Stimulated activated CD4-positive, alpha-beta T cell treated with anti-CD3 and anti-CD28 coated beads, Interleukin-4, amount 100 ng/mL, for 1 hour (primary cell): ENCODE measurements at regions not wholly inside any gene's neighbourhood (a gene's known extent, or its start where the extent isn't known, plus 50 kb on each side); places are given as distances from the start of the nearest gene placed in this dataset.

Source experiments
- DNase-seq: peaks from one replicate; pipeline ENCODE4 v3.0.0-alpha.2; 2020

DNA sequence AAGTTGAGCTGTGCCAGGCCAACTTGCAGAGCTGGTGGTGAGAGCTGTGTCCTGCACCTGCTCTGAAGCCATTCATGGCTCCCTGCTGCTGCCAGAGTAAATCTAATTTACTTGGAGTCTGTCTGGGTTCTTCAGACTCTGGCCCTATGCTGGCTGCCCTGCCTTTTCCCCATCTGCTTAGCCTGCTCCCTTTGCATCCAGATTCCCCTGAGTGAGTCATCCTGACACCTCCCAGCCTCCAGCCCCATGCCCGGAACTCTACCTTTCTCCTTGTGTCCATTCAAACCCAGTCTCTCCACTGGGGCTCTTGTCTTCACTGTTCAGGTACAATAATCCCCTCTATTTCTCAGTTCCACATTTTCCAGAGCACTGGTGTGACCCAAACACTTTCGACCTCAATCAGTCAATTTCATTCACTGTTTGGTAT is 434.4 kb upstream of the ZMIZ1 start:
- DNase-seq, result no peak

DNA sequence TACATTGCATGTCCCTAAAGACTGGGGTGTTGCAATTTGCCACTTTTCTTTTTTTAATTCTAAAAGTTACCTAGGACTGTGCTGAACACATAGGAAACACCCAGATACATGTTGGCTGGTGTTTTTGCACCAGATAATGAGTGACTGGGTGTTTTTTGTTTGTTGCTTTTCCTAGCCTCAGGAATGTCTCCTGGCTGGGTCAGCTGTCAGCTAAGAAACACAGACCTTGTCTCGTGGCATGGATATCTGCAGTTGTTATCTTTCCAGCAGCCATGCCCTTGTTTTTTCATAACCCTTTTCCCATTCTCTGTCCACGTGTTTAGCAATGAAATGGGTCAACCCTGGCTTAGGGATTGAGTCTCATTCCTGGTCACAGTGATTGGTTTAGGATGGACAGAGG is 433.9 kb upstream of the ZMIZ1 start:
- no peak for DNase-seq

DNA sequence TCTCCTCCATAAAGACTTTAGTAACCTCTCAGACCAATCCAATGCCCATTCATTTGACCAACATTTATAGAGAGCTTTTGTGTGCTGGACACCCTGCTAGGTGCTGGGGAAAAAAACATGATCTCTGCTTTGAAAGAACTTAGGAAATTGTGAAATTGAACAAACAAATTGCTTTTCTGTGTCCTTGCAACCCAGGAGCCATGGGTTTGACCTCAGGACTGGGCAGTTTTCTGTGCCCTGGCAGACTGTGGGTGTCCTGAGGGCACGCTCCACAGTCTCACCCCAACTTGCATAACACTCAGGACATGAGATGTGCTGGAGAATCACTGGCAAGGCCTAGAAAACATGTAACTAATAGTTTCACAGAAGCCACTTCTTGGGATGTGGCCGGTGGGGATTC is 429.1 kb upstream of the ZMIZ1 start:
- no peak for DNase-seq

DNA sequence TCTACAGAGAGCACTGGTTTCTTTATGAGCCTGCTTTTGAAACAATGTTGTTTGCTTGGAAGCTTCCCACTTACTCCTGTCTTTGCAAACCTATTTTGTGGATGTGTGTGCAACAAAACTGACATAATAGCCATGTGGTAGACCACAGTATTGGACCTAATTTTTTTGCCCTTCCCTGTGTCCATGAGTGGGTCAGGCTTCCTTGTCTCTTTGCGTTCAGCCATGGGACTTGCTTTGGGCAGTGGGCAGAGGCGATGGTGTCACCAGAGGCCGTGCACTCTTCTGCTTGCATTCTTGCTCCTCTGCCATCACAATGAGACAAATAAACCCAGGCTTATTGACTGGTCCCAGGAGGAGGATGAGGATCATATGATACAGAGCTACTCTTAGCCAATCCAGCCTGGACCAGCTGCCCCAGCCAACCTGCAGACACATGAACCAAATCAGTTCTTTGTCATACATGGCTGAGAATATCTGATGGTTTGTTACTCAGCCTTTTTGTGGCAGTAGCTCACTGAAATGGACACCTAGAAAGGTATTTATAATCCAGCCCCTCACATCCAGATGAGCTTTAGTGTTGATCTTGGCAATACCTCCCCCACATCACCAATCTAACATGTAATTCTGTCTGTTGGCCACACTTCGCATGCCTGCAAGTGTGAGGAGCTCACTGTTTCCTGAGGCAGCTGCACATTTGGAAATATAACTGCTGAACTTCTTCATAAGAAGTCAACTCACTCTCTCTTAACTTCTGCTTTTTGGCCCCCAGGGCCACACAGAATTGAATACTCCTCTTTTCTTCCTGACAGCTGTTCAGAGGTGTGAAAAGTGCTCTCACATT is 427.8 kb upstream of the ZMIZ1 start:
- no peak for DNase-seq

DNA sequence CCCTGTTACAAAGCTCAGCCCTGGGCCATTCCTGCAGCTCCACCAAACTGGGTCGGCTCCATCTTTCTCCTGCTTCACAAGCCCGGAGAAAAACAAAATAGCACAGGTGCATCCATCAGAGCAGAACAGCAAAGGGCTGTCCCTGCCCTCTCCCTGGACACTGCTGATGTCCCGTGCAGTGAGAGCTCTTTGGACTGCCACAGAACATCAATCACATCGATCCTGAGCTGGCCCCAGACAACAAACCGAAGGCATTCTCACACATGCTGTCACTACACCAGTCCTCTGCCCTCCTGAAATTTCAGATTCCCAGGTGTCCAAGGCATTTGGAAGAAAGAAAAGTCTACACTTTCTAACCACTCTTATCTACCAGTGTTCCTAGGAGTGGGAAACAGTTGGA is 427.1 kb upstream of the ZMIZ1 start:
- no peak for DNase-seq

DNA sequence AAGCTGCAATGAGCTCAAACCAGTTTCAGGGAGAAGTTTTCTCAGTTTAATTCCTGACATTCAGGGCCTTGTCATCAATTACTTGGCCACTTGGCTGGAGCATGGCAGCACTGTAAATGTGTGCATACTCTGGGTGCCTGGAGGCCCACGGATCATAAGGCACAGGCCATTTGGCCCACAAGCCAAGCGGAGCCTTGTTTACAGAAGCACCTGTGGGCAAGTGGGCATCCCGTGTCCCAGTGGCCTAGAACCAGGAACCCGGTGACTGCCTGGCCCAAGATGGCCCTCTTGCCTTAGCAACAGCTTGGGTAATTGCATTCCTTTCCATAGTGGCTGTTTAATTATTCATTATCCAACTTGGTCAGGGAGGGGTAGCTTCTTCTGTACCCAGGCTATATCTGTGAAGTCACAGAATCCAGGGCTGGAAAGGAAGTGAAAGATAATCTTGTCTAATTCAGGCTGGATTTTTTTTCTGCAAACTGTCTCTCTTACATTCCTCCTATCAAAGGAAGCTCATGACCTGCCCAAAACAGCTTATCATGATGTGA is 426.4 kb upstream of the ZMIZ1 start:
- DNase-seq, result no peak

DNA sequence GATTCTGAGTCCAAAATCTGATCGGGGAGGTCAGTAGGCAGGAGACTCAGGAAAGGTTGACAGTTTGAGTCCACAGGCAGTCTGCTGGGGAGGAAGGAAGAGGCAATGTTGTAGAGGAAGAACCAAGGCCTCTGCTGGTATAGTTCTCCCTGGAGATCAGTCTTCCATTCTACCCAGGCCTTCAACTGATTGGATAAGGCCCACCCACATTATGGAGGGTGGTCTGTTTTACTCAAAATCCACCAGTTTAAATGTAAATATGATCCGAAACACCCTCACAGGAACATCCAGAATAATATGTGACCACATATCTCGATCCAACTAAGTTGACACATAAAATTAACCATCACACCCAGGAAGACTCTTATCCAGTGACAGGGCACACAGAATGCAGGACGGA is 425.3 kb upstream of the ZMIZ1 start:
- no peak for DNase-seq

DNA sequence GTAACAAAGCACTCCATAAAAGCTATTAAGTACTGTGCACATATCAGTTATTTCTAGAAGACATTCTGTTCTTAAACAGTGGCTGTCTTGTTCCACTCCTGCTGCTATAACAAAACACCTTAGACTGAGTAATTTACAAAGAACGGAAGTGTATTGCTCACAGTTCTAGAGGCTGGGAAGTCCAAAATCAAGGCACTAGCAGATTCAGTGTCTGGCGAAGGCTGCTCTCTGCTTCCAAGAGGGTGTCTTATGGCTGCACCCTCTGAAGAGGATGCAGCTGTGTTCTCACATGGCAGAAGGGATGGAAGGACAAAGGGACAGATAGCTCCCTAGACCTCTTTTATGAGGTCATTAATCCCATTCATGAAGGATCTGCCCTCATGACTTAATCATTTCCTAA is 424.2 kb upstream of the ZMIZ1 start:
- DNase-seq, result no peak

DNA sequence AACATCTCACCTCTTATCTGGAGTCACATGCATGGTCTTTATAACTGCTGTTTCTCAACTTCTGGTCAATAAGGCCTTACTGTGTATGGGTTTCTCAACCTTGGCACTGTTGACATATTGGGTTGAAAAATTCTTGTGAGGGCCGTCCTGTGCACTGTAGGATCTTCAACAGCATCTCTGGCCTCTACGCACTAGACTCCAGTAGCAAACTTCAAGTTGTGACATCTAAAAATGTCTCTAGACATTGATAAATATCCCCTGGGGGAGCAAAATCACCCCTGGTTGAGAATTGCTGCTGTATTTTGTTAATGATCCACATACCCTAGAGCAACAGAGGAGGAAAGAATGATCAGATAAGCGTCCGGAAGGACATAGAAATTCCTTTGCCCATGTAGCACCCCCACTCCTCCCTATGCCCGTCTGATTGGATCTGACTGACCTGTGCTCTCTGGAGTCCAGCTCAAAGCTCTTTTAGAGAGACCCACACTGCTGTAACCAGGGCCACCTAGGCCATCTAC is 423.5 kb upstream of the ZMIZ1 start:
- DNase-seq, result no peak

DNA sequence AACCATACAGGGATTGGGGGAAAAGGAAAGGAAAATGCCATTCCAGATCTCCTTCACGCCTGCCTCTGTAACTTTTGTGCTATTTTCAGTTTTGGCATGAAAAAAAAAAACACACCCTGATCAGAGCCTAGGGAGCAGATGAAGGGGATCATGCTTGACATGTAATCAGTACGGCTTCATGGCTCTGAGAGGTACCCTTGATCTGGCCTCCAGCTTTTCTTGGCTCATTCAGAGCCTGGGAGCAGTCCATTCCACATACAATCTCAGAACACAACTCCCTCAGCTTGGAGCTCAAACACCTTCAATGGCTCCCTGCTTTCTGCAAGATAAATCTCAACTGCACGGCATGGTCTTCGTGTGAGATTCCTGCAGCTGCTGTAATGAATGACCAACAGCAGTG is 422.8 kb upstream of the ZMIZ1 start:
- DNase-seq, result no peak

DNA sequence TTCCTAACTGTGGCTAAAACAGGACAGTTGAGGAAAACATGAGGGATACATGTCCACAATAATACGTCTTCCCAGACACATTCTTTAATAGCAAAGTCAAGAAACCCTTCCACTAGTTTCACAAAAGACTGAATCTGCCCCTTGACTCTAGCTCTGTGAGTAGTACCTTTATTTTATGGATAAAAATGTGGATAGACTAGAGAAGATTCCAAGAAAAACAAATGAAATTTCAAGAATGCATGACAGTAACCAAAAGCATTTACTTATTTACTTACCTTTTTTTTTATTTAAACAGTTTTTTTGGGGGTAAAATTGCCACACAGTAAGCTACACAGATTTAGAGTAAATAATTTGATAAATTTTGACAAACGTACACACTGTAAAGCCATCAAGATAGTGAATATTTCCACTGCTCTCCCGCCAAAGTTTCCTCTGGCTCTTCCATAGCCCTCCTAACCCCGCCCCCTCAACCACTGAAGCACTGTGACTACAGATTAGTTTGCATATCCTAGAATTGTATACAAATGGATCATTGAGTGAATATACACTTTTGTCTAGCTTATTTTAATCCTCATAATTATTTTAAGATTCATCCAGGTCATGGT is 420.4 kb upstream of the ZMIZ1 start:
- DNase-seq, result no peak

DNA sequence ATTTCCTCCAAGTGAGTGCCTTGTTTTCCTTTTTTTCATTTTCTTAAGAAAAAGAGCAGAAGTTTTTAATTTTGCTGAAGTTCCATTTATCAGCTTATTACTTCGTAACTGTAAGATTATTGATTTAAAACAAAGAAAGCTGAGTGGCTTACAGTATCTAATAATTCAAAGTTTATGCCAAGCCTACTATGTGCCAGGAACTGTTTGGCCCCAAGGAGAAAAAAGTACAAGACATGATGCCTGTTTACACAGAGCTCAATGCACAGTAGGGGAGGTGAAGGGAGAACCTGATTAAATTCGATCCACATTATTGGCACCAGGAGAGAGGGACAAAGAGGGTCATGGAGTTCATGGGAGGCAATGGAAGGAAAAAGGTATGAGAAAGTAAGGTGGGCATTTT is 419.3 kb upstream of the ZMIZ1 start:
- DNase-seq, result no peak

DNA sequence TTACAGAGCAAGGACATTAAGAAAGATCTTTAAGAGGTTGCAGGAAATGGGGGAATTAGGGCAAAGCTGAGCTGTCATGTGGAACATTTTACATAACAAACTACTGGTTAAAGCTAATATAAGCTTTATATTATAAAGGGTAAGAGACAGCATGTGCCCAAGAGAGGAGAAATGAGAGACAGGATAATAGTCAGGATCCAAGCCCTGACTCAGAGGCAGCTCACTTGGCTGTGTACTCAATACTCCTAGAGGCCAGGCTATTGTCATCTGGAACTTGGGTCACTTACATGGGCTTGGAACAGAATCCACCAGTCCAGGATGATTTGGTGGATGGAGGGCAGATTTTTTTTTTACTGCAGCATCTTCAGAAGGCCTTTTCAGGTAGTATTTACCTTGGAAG is 418.6 kb upstream of the ZMIZ1 start:
- DNase-seq, result no peak

DNA sequence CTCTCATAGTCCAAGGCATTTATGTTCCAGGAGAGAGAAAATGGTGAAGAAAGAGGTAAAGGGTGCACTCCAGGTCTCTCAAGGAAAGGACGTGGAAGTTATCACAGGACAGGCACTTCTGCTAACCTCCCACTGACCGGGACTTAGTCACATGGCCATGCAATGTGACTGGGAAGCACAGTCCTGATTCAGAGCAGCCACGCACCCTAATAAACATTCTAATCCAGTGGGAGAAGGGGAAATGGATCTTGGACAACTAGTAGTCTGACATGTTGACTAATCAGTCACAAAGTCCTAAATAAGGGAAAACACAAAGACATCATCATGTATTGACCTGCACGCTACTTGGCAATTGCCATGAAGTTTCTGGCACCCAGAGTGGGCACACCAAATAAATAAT is 417.5 kb upstream of the ZMIZ1 start:
- no peak for DNase-seq

DNA sequence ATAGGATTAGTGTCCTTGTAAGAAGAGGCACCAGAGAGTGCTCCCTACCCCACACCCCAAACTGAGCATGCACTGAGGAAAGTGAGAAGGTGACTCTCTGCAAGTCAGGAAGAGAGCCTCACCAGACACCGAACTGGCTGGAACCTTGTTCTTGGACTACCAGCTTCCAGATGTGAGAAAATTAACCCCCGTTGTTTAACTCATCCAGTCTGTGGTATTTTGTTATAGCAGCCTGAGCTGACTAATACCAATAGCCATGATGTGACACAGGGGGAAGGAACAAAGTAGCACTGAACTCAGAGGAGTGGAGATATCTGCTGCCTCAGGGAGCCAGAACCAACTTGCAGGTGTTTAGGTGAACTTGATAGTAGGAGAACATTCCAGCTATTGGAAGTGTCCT is 415.2 kb upstream of the ZMIZ1 start:
- no peak for DNase-seq

DNA sequence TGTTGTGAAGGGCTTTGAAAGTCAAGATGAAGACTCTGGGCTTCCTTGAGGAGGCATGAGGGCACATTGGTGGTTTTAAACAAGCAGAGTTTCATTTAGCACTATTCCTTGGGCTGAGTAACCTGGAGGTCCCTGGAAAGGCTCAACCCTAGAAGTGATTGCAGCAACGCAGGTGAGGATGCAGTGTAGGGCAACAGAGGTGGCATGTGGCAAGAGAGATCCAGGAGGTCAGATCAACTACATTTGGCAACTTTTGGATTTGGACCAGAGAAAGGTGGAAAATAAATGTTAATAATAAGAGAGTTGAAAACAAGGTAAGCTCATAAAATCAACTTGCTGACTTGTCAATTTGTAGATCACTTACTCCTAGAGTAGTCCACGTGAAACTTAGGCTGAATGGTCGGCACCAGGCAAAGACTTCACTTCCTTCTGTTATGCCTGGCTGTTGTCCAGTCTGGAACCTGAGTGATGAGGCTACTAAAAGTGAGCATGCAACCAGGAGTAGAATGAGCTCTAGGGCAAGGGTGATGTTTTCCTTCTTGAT is 414.6 kb upstream of the ZMIZ1 start:
- no peak for DNase-seq

DNA sequence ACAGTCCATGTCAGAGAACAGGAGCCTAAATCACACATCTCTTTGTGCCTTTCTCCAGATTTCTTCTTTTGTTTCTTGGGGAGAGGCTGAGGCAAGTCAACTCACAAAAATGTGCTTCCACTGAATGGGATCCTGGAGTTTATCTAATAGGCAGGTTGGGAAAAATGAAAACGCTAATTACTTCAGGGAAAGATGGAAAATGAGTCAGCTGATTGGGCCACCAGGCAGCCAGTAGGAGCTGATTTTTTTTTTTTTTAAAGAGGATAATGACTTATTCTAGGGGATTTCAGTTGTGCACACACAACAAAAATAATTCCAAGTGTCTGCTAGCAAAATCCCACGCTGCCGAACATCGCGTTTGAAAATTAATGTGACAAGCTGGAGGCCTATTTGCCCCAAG is 412.8 kb upstream of the ZMIZ1 start:
- DNase-seq, result no peak

DNA sequence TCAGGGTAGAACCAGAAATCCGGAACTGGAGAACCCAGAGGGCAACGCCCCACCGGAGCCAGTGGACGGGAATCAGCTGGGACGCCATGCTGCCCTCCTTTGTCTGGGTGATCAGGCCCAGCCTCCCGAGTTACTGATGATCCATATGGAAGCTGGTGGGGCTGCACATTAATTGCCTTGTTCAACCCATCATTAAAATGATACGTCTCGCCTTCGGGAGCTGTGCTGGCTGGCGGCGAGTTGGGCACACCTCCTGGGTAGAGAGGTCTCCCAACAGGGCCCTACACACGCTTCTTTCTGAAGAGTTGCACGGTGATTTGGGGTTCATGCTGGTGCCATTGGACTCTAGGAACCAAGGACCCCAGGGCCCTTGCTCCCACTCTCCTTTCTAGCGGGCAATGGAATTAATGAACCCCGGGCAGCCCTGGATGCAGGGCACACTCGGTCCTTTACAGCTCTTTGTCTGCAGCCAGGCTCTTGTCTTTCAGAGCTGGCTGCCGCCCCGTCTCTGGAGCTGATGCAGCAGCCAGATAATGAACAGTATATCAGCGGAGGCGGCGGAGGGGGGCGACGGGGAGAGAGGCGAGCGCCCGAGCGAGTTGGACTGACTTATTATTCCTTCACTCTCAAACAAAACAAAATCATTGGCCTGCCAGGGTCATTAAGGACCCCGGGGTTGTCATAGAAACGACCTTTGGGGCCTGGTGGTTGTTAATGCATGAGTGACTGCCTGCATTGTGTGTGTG is 412.2 kb upstream of the ZMIZ1 start:
- DNase-seq, result no peak

DNA sequence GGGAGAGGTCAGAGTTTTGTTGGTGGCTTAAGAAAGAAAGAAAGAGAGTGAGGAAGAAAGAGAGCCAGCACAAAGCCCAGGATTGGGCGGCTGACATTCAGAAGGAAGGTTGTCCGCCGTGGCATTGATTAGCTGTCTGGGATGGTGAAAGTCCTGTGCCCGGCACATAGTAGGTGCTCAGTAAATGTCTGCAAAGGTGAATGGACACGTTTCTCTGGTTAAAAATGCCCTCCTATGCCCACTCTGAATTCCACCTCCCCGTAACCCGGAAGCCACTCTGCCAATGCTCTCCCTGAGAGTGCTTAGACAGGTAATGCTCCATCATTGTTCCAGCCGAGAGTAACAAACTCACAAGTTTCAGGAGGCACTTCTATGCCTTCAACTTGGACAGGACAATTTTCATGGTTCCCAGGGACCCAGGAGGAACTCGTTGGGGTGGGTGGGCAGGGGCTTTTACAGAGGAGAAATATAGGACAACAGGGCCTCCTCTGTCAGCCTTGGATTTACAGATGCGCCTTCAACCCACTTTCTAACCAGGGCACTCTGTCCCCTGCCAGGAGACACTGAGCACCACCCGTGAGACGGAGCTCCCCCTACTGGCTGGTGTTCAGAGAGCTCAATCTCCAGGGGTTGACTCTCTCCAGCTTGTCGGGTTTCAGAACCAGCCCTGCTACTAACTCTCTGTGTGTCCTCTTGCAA is 411.5 kb upstream of the ZMIZ1 start:
- peak; percentile 70 for DNase-seq

DNA sequence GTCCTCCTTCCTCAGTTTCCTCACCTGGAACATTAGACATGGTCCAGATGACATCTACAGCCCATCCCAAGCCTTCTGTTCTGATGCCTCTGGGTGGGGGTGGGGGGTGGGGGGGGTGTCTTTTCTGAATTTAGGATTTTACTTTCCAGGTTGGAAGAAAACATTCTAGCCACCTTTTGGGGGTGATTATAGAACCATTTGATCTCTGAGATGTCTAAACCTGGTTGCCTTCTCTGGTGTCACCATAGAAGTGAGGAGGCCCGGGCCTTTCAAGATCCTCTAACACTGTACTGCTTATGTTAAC is 411.0 kb upstream of the ZMIZ1 start:
- no peak for DNase-seq

DNA sequence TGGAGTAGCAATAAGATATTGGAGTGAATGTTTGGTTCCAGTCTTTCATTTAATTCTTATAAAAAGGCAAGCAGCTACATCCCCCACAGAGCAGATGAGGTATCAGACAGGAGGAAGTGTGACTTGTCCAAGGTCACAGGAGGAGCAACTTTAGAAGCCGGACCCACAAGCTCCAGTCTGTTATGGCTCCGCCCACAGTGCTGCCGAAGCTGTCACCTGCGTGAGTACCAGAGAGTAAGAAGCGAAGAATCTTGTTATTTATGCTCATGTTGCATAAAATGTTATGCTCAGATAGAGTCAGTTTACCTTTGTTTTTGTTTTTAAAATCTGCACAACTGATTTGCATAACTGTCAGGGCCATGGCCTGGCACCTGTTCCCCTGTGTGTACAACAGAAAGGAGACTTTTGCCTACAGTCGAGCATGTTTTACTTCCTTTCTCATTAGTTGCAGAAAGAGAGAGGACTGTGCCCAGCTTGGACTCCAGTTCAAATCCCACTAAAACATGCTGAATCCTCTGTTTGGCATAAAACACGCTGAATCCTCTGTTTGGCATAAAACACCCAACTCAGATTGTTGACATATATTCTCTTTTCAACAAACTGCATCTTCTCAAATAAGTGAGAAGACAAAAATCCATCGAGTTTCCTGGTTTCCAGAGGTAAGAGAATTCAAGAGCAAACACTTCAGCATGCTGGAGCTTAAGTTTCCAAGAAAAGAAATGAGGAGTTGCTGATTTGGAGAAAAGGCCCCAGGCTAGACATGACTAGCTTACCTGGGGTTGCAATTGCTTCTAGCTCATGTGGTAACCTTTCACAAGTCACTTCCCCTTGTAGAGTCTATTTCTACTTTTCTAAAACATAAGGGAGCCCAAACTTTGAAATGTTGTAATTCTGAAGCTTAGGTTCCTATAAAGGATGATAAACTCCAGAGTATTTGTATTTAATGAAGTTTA is 409.8 kb upstream of the ZMIZ1 start:
- no peak for DNase-seq

DNA sequence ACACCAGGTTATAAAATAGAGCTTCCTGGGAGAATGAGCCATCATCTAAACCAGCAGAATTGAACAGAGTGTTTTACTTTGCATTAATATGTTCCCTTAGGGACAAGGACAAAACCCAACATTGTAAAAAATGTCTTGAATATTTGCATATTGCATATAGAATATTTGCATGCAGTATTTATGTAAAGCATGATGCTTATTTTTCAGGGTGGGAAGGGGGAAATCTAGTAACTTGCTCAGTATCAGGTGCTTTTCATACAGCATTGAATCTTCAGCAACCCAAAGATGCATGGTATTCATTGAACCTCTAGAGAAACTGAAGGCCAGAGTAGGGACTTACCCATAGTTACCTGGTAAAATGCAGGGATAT is 409.2 kb upstream of the ZMIZ1 start:
- no peak for DNase-seq
